PC-9 (cell line): ENCODE measurements at regions not wholly inside any gene's neighbourhood (a gene's known extent, or its start where the extent isn't known, plus 50 kb on each side); places are given as distances from the start of the nearest gene placed in this dataset.

ENCODE experiments used
- BruUV-seq: library from RNA; stranded (reverse); fragments of 400-500 nt; replicated peaks from 2 replicates; lab custom pipeline; 2021; lab: Mats Ljungman, UMichigan
- CTCF ChIA-PET: fragments of 300-600 bp; sonication (Branson Sonifier 250); formaldehyde crosslinking; loops from one replicate; lab custom pipeline; 2022; ENCODE audit warnings: antibody characterized with exemption; lab: Charles Lee
- POLR2A ChIA-PET: fragments of 300-600 bp; sonication (Branson Sonifier 250); formaldehyde crosslinking; loops from one replicate; lab custom pipeline; 2022; ENCODE audit warnings: antibody characterized with exemption; ENCODE audit not compliant: unreplicated experiment; lab: Charles Lee
- DNase-seq, 2 experiments: peaks; one replicate each; pipeline versions ENCODE4 v3.0.0 to v3.0.0-alpha.2; 2015 to 2022; ENCODE audit warnings: mixed read lengths in 1 of 2
- H2AFZ ChIP-seq: fragments of 200-600 bp; sonication (generic); 2 replicates; pipeline ENCODE4 v1.8.1; 2017; ENCODE audit warnings: antibody characterized with exemption
- H3F3A ChIP-seq: fragments of 200-600 bp; sonication (generic); 2 replicates; pipeline ENCODE4 v1.8.1; 2017; ENCODE audit warnings: antibody characterized with exemption, mild to moderate bottlenecking, low read depth; ENCODE audit not compliant: insufficient read depth
- H3K27ac ChIP-seq: fragments of 200-600 bp; sonication (generic); 2 replicates; pipeline ENCODE4 v1.6.1; 2016; ENCODE audit warnings: mixed run types
- H3K27me3 ChIP-seq: fragments of 200-600 bp; sonication (generic); 2 replicates; pipeline ENCODE4 v1.6.1; 2016; ENCODE audit warnings: low read depth, mixed run types; ENCODE audit not compliant: insufficient read depth
- H3K36me3 ChIP-seq: fragments of 200-600 bp; sonication (generic); 2 replicates; pipeline ENCODE4 v1.6.1; 2016; ENCODE audit warnings: low read depth, mixed run types
- H3K4me1 ChIP-seq: fragments of 200-600 bp; sonication (generic); replicated peaks from 2 replicates; pipeline ENCODE4 v1.6.1; 2016; ENCODE audit warnings: mixed run types; ENCODE audit not compliant: insufficient read depth
- H3K4me2 ChIP-seq: fragments of 200-600 bp; sonication (generic); 2 replicates; pipeline ENCODE4 v1.6.1; 2017; ENCODE audit warnings: mixed run types
- H3K4me3 ChIP-seq: fragments of 200-600 bp; sonication (generic); 2 replicates; pipeline ENCODE4 v1.6.1; 2016; ENCODE audit warnings: mixed run types
- H3K79me2 ChIP-seq: fragments of 200-600 bp; sonication (generic); 2 replicates; pipeline ENCODE4 v1.6.1; 2017; ENCODE audit warnings: low read depth, mixed run types
- H3K9me2 ChIP-seq: fragments of 200-600 bp; sonication (generic); 2 replicates; pipeline ENCODE4 v1.8.1; 2017; ENCODE audit warnings: mild to moderate bottlenecking; ENCODE audit not compliant: insufficient read depth
- H3K9me3 ChIP-seq: fragments of 200-600 bp; sonication (generic); 2 replicates; pipeline ENCODE4 v1.8.1; 2016; ENCODE audit warnings: low read depth; ENCODE audit not compliant: insufficient read depth
- H4K20me1 ChIP-seq: fragments of 200-600 bp; sonication (generic); 2 replicates; pipeline ENCODE4 v1.8.1; 2017; ENCODE audit not compliant: insufficient read depth
- CTCF ChIP-seq: fragments of 200-600 bp; sonication (generic); conservative IDR thresholded peaks from 2 replicates; pipeline ENCODE4 v1.6.1; 2017; ENCODE audit warnings: mixed run types, antibody characterized with exemption, mild to moderate bottlenecking, moderate library complexity
- EZH2 ChIP-seq: fragments of 200-600 bp; sonication (generic); IDR thresholded peaks from 2 replicates; pipeline ENCODE4 v1.8.0; 2017; ENCODE audit warnings: antibody characterized with exemption, low read depth
- intact Hi-C: fragments of 100-400 bp; cut with micrococcal nuclease; formaldehyde crosslinking; loops from one replicate; pipeline ENCODE4 v1.10.0; 2022; ENCODE audit not compliant: unreplicated experiment

GRCh38 chr3:99249627-99250026, 348.1 kb upstream of the DCBLD2 start:
- H3K4me1 ChIP-seq: peaks cover 12% of the 10 kb centered on the region
- no peak overlapping the region for H3K4me3 ChIP-seq
- H2AFZ ChIP-seq: no peak overlapping the region
- H4K20me1 ChIP-seq: no peaks in the 10 kb centered on the region
- no peak overlapping the region for H3K4me2 ChIP-seq
- no peaks in the 10 kb centered on the region for H3K79me2 ChIP-seq
- no peaks in the 10 kb centered on the region for H3K9me2 ChIP-seq
- no peak overlapping the region for H3K27ac ChIP-seq
- ChIA-PET CTCF (no interaction called here), POLR2A (no interaction called here)
- H3K27me3 ChIP-seq: no peaks in the 10 kb centered on the region
- intact Hi-C loops: loop anchor here (10.0 kb wide), 1 partner anchor 505 kb away; no protein-coding TSS in a partner anchor
- TF ChIP-seq EZH2 (no peak), CTCF (no peak)
- H3K36me3 ChIP-seq: no peaks in the 10 kb centered on the region
- H3F3A ChIP-seq: no peaks in the 10 kb centered on the region
- BruUV-seq: no TSS peak
- H3K9me3 ChIP-seq: no peaks in the 10 kb centered on the region
- DNase-seq: no peak

GRCh38 chr3:99248913-99249312, 347.4 kb upstream of the DCBLD2 start:
- Histone ChIP-seq H2AFZ (no peak overlapping the region), H4K20me1 (no peaks in the 10 kb centered on the region), H3K4me3 (no peak overlapping the region), H3K79me2 (no peaks in the 10 kb centered on the region), H3K4me1 (peaks cover 12% of the 10 kb centered on the region), H3K9me2 (no peaks in the 10 kb centered on the region), H3K4me2 (no peak overlapping the region), H3K27ac (no peak overlapping the region), H3K9me3 (no peaks in the 10 kb centered on the region), H3F3A (no peaks in the 10 kb centered on the region), H3K36me3 (no peaks in the 10 kb centered on the region), H3K27me3 (no peaks in the 10 kb centered on the region)
- TF ChIP-seq EZH2: no peak
- TF ChIP-seq CTCF: no peak
- intact Hi-C loops: loop anchor here (10.0 kb wide), 1 partner anchor 506 kb away; no protein-coding TSS in a partner anchor
- DNase-seq: no peak
- POLR2A ChIA-PET: no interaction called here
- BruUV-seq: no TSS peak
- CTCF ChIA-PET: no interaction called here

- H2AFZ ChIP-seq: no peak overlapping the region
- DNase-seq: no peak
- CTCF ChIA-PET: no interaction called here
These were observed 346.6 kb upstream of the DCBLD2 start for GRCh38 chr3:99248130-99248529.

More at GRCh38 chr3:99248130-99248529, 346.6 kb upstream of the DCBLD2 start:
- Histone ChIP-seq H3K36me3 (no peaks in the 10 kb centered on the region), H3K27me3 (no peaks in the 10 kb centered on the region), H3K9me3 (no peaks in the 10 kb centered on the region), H3K4me2 (no peak overlapping the region), H3K4me1 (peaks cover 12% of the 10 kb centered on the region), H3K79me2 (no peaks in the 10 kb centered on the region), H3K27ac (no peak overlapping the region), H4K20me1 (no peaks in the 10 kb centered on the region), H3K9me2 (no peaks in the 10 kb centered on the region), H3F3A (no peaks in the 10 kb centered on the region), H3K4me3 (no peak overlapping the region)
- intact Hi-C loops: loop anchor here (10.0 kb wide), 1 partner anchor 507 kb away; no protein-coding TSS in a partner anchor
- POLR2A ChIA-PET: no interaction called here
- no peak for TF ChIP-seq CTCF
- BruUV-seq: no TSS peak
